ENCODE measurements at regions not wholly inside any gene's neighbourhood (a gene's known extent, or its start where the extent isn't known, plus 50 kb on each side); places are given as distances from the start of the nearest gene placed in this dataset.
A peak's percentile ranks its signal among the peaks of the same experiment; 100 is the strongest.
"Not testable (repeated sequence)": the region's sequence is repeated elsewhere in the genome, so short reads cannot be mapped to it uniquely, and the experiment has no call there.

- ATAC-seq, result peak; percentile 76
Measured at GRCh38 chr12:67716817-67717216, 68.3 kb downstream of the DYRK2 start.

- not testable (repeated sequence) for ATAC-seq
Measured at GRCh38 chr12:67719303-67719702, 70.8 kb downstream of the DYRK2 start.

GRCh38 chr12:67720351-67720856 lies 71.9 kb downstream of the DYRK2 start:
- no peak for ATAC-seq

GRCh38 chr12:67721248-67721647 lies 72.7 kb downstream of the DYRK2 start:
- no peak for ATAC-seq

- ATAC-seq, result no peak
Measured at GRCh38 chr12:67722296-67722695, 73.8 kb downstream of the DYRK2 start.

- no peak for ATAC-seq
Measured at GRCh38 chr12:67726868-67727267, 78.3 kb downstream of the DYRK2 start.

- ATAC-seq, result no peak
Measured at GRCh38 chr12:67727702-67728666, 79.4 kb downstream of the DYRK2 start.

- ATAC-seq, result no peak
Measured at GRCh38 chr12:67732857-67733256, 84.3 kb downstream of the DYRK2 start.

GRCh38 chr12:67735868-67736267 lies 87.3 kb downstream of the DYRK2 start:
- ATAC-seq, result no peak

- no peak for ATAC-seq
Measured at GRCh38 chr12:67740711-67741110, 92.2 kb downstream of the DYRK2 start.

GRCh38 chr12:67741270-67741669 lies 92.7 kb downstream of the DYRK2 start:
- ATAC-seq, result no peak

GRCh38 chr12:67742461-67742860 lies 93.9 kb downstream of the DYRK2 start:
- no peak for ATAC-seq

GRCh38 chr12:67747869-67748742 lies 99.6 kb downstream of the DYRK2 start:
- ATAC-seq, result no peak

- no peak for ATAC-seq
Measured at GRCh38 chr12:67748743-67749040, 100.1 kb downstream of the DYRK2 start.

GRCh38 chr12:67750513-67751183 lies 102.1 kb downstream of the DYRK2 start:
- ATAC-seq, result no peak

GRCh38 chr12:67751381-67751928 lies 102.9 kb downstream of the DYRK2 start:
- ATAC-seq, result no peak

GRCh38 chr12:67752226-67752732 lies 103.7 kb downstream of the DYRK2 start:
- ATAC-seq, result no peak

- ATAC-seq, result no peak
Measured at GRCh38 chr12:67754933-67755697, 106.6 kb downstream of the DYRK2 start.

- ATAC-seq, result no peak
Measured at GRCh38 chr12:67757651-67758050, 109.1 kb downstream of the DYRK2 start.

- peak; percentile 58 for ATAC-seq
Measured at GRCh38 chr12:67758119-67758518, 109.6 kb downstream of the DYRK2 start.

GRCh38 chr12:67758521-67758920 lies 110.0 kb downstream of the DYRK2 start:
- ATAC-seq, result no peak

Data from esophagus mucosa (tissue), 1 donor.